ENCODE measurements at regions not wholly inside any gene's neighbourhood (a gene's known extent, or its start where the extent isn't known, plus 50 kb on each side); places are given as distances from the start of the nearest gene placed in this dataset.
A peak's percentile ranks its signal among the peaks of the same experiment; 100 is the strongest.

- ChIA-PET POLR2A (no interaction called here), CTCF (no interaction called here)
- TF ChIP-seq CTCF (IDR thresholded peaks at IDR 0.05; ENCODE audit: insufficient read depth, low read depth, low read length) = no peak
- Histone ChIP-seq H3K27me3 (ENCODE audit: control insufficient read depth, insufficient read depth, low read length) (no peaks in the 10 kb centered on the region), H3K36me3 (ENCODE audit: control insufficient read depth, insufficient read depth, low read length) (no peaks in the 10 kb centered on the region), H3K4me3 (ENCODE audit: low read depth, low read length) (no peak overlapping the region)
- DNase-seq (ENCODE audit: low read depth) = no peak
These were observed 205.8 kb downstream of the ZIC4 start for GRCh38 chr3:147200545-147200944.

- ChIA-PET POLR2A (interaction anchor here (0.5 kb wide), 1 partner anchor 196 kb away, joined by 4 read pairs; no protein-coding TSS in a partner anchor), CTCF (no interaction called here)
- no peak for TF ChIP-seq CTCF (IDR thresholded peaks at IDR 0.05; ENCODE audit: insufficient read depth, low read depth, low read length)
- Histone ChIP-seq H3K36me3 (ENCODE audit: control insufficient read depth, insufficient read depth, low read length) (no peaks in the 10 kb centered on the region), H3K4me3 (ENCODE audit: low read depth, low read length) (no peak overlapping the region), H3K27me3 (ENCODE audit: control insufficient read depth, insufficient read depth, low read length) (no peaks in the 10 kb centered on the region)
- no peak for DNase-seq (ENCODE audit: low read depth)
These were observed 208.6 kb downstream of the ZIC4 start for GRCh38 chr3:147197739-147198138.

GRCh38 chr3:147195887-147196286 lies 210.5 kb downstream of the ZIC4 start:
- Histone ChIP-seq H3K4me3 (ENCODE audit: low read depth, low read length) (no peak overlapping the region), H3K36me3 (ENCODE audit: control insufficient read depth, insufficient read depth, low read length) (no peaks in the 10 kb centered on the region), H3K27me3 (ENCODE audit: control insufficient read depth, insufficient read depth, low read length) (no peaks in the 10 kb centered on the region)
- TF ChIP-seq CTCF (IDR thresholded peaks at IDR 0.05; ENCODE audit: insufficient read depth, low read depth, low read length) = no peak
- ChIA-PET POLR2A (no interaction called here), CTCF (interaction anchor here (0.7 kb wide), 1 partner anchor 448 kb away, joined by 4 read pairs; no protein-coding TSS in a partner anchor)
- no peak for DNase-seq (ENCODE audit: low read depth)

GRCh38 chr3:147191795-147192385 lies 214.5 kb downstream of the ZIC4 start:
- ChIA-PET POLR2A (no interaction called here), CTCF (interaction anchor here (0.7 to 3.1 kb wide), 34 partner anchors 11 to 886 kb away, joined by 3 to 30 read pairs (median 4); no protein-coding TSS in a partner anchor)
- Histone ChIP-seq H3K27me3 (ENCODE audit: control insufficient read depth, insufficient read depth, low read length) (no peaks in the 10 kb centered on the region), H3K4me3 (ENCODE audit: low read depth, low read length) (no peak overlapping the region), H3K36me3 (ENCODE audit: control insufficient read depth, insufficient read depth, low read length) (no peaks in the 10 kb centered on the region)
- peak; percentile 81 for TF ChIP-seq CTCF (IDR thresholded peaks at IDR 0.05; ENCODE audit: insufficient read depth, low read depth, low read length)
- peak; percentile 17 for DNase-seq (ENCODE audit: low read depth)

GRCh38 chr3:147189016-147189415 lies 217.3 kb downstream of the ZIC4 start:
- no peak for DNase-seq (ENCODE audit: low read depth)
- Histone ChIP-seq H3K27me3 (ENCODE audit: control insufficient read depth, insufficient read depth, low read length) (no peaks in the 10 kb centered on the region), H3K4me3 (ENCODE audit: low read depth, low read length) (no peak overlapping the region), H3K36me3 (ENCODE audit: control insufficient read depth, insufficient read depth, low read length) (no peaks in the 10 kb centered on the region)
- ChIA-PET POLR2A (no interaction called here), CTCF (no interaction called here)
- TF ChIP-seq CTCF (IDR thresholded peaks at IDR 0.05; ENCODE audit: insufficient read depth, low read depth, low read length) = no peak
